Astrocyte (in vitro differentiated cells and primary cell): ENCODE measurements at regions not wholly inside any gene's neighbourhood (a gene's known extent, or its start where the extent isn't known, plus 50 kb on each side); places are given as distances from the start of the nearest gene placed in this dataset.

Experiments used
- DNase-seq: peaks from one replicate; pipeline ENCODE4 v3.0.0-alpha.2; 2010; ENCODE audit warnings: low read depth
- FAIRE-seq: peaks from 2 replicates; lab custom pipeline; 2011; peaks lifted over from hg19 to GRCh38; lab: Jason Lieb, UNC
- H2AFZ ChIP-seq: 2 replicates; pipeline ENCODE4 v1.6.0; 2012; ENCODE audit warnings: low read depth, low read length, inconsistent platforms
- H3K27ac ChIP-seq: 2 replicates; pipeline ENCODE4 v1.5.1; 2011; ENCODE audit warnings: low read depth, low read length, inconsistent platforms
- H3K27me3 ChIP-seq: 2 replicates; pipeline ENCODE4 v1.6.0; 2011; ENCODE audit warnings: low read length, inconsistent platforms; ENCODE audit not compliant: insufficient read depth
- H3K36me3 ChIP-seq: 2 replicates; pipeline ENCODE4 v1.5.1; 2011; ENCODE audit warnings: low read length, inconsistent platforms; ENCODE audit not compliant: insufficient read depth
- H3K4me1 ChIP-seq: 2 replicates; pipeline ENCODE4 v1.5.1; 2011; ENCODE audit warnings: low read length, inconsistent platforms; ENCODE audit not compliant: insufficient read depth
- H3K4me2 ChIP-seq: 2 replicates; pipeline ENCODE4 v1.6.0; 2012; ENCODE audit warnings: low read length, inconsistent platforms
- H3K4me3 ChIP-seq: 2 replicates; pipeline ENCODE4 v1.5.1; 2011; ENCODE audit warnings: low read depth, mild to moderate bottlenecking, low read length, inconsistent platforms; ENCODE audit not compliant: insufficient read depth
- H3K79me2 ChIP-seq: 2 replicates; pipeline ENCODE4 v1.6.0; 2012; ENCODE audit warnings: mild to moderate bottlenecking, low read length, inconsistent platforms; ENCODE audit not compliant: insufficient read depth
- H3K9ac ChIP-seq: 2 replicates; pipeline ENCODE4 v1.6.0; 2012; ENCODE audit warnings: mild to moderate bottlenecking, low read length, inconsistent platforms
- H3K9me3 ChIP-seq: 2 replicates; pipeline ENCODE4 v1.5.1; 2012; ENCODE audit warnings: low read depth, mild to moderate bottlenecking, low read length, inconsistent platforms; ENCODE audit not compliant: insufficient read depth
- H4K20me1 ChIP-seq: 2 replicates; pipeline ENCODE4 v1.6.0; 2012; ENCODE audit warnings: low read length, inconsistent platforms; ENCODE audit not compliant: insufficient read depth
- H3K27ac Mint-ChIP-seq: one replicate; pipeline ENCODE4 v1.8.0; 2021; ENCODE audit warnings: mild to moderate bottlenecking, mixed read lengths; ENCODE audit not compliant: unreplicated experiment
- H3K27me3 Mint-ChIP-seq: one replicate; pipeline ENCODE4 v1.8.0; 2021; ENCODE audit warnings: low read depth, mixed read lengths; ENCODE audit not compliant: unreplicated experiment
- H3K36me3 Mint-ChIP-seq: one replicate; pipeline ENCODE4 v1.8.0; 2021; ENCODE audit warnings: low read depth, mixed read lengths; ENCODE audit not compliant: unreplicated experiment
- H3K4me1 Mint-ChIP-seq: one replicate; pipeline ENCODE4 v1.8.0; 2021; ENCODE audit warnings: low read depth, mixed read lengths; ENCODE audit not compliant: unreplicated experiment
- H3K4me3 Mint-ChIP-seq: one replicate; pipeline ENCODE4 v1.8.0; 2021; ENCODE audit warnings: mild to moderate bottlenecking, moderate library complexity, mixed read lengths; ENCODE audit not compliant: unreplicated experiment
- H3K9me3 Mint-ChIP-seq: one replicate; pipeline ENCODE4 v1.8.0; 2021; ENCODE audit warnings: mild to moderate bottlenecking, mixed read lengths; ENCODE audit not compliant: unreplicated experiment
- EZH2 ChIP-seq: IDR thresholded peaks from 2 replicates; pipeline ENCODE4 v1.6.1; 2012; ENCODE audit warnings: mild to moderate bottlenecking, low read length, inconsistent platforms; ENCODE audit not compliant: insufficient read depth
- TF ChIP-seq, protein P1 (sequence below): IDR thresholded peaks from 2 replicates; pipeline ENCODE4 v1.5.1; 2011; ENCODE audit warnings: low read depth, mild to moderate bottlenecking, inconsistent platforms, low read length, moderate library complexity; ENCODE audit not compliant: insufficient read depth

DNA sequence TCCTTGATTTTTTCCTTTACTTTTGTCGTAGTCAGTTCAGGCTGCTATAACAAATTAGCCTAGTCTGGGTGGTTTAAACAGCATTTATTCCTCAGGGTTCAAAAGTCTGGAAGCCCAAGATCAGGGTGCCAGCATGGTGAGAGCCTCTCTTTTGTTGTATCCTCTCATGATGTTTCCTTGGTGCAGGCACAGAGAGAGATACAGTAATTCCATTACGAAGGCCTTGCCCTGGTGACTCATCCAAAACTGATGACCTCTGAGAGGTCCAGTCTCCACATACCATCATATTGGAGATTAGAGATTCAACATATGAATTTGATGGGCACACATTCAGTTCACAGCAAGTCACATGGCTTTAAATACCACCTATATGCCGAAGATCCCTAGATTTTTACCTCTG is 253.8 kb downstream of the CYRIA start:
- no peaks in the 10 kb centered on the region for H3K27me3 ChIP-seq
- no peaks in the 10 kb centered on the region for H3K36me3 ChIP-seq
- no peak overlapping the region for H3K4me2 ChIP-seq
- no peaks in the 10 kb centered on the region for H3K4me1 ChIP-seq
- no peak overlapping the region for H3K4me3 ChIP-seq
- Mint-ChIP-seq H3K36me3 (no peaks in the 10 kb centered on the region), H3K4me1 (peaks cover 10% of the 10 kb centered on the region), H3K27ac (no peak overlapping the region), H3K4me3 (no peak overlapping the region), H3K27me3 (no peaks in the 10 kb centered on the region), H3K9me3 (peaks cover 3% of the 10 kb centered on the region)
- no peaks in the 10 kb centered on the region for H3K79me2 ChIP-seq
- H3K9ac ChIP-seq = no peak overlapping the region
- H2AFZ ChIP-seq = no peak overlapping the region
- H3K9me3 ChIP-seq = peaks cover 3% of the 10 kb centered on the region
- TF ChIP-seq, protein P1, sequence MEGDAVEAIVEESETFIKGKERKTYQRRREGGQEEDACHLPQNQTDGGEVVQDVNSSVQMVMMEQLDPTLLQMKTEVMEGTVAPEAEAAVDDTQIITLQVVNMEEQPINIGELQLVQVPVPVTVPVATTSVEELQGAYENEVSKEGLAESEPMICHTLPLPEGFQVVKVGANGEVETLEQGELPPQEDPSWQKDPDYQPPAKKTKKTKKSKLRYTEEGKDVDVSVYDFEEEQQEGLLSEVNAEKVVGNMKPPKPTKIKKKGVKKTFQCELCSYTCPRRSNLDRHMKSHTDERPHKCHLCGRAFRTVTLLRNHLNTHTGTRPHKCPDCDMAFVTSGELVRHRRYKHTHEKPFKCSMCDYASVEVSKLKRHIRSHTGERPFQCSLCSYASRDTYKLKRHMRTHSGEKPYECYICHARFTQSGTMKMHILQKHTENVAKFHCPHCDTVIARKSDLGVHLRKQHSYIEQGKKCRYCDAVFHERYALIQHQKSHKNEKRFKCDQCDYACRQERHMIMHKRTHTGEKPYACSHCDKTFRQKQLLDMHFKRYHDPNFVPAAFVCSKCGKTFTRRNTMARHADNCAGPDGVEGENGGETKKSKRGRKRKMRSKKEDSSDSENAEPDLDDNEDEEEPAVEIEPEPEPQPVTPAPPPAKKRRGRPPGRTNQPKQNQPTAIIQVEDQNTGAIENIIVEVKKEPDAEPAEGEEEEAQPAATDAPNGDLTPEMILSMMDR = no peak
- no peak for TF ChIP-seq EZH2
- no peaks in the 10 kb centered on the region for H4K20me1 ChIP-seq
- DNase-seq = no peak
- H3K27ac ChIP-seq = no peak overlapping the region
- FAIRE-seq = no peak

DNA sequence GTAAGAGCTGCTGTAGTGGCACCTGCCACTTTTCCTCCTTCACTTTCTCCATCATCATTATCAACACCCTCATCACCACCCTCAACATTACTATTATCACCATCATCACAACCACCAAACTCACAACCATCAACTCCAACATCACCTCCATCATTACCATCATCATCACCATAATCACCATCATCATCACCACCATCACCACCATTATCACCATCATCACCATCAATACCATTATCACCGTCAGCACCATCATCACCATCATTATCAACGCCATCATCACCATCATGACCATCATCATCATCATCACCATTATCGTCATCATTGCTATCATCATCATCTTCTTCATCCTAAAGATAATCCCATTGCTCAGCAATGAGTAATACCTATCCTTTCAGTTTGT is 255.8 kb downstream of the CYRIA start:
- peaks cover 3% of the 10 kb centered on the region for H3K9me3 Mint-ChIP-seq
- no peak overlapping the region for H3K4me3 ChIP-seq
- H3K4me3 Mint-ChIP-seq = no peak overlapping the region
- no peaks in the 10 kb centered on the region for H3K27me3 ChIP-seq
- H3K9me3 ChIP-seq = peaks cover 3% of the 10 kb centered on the region
- H3K36me3 Mint-ChIP-seq = no peaks in the 10 kb centered on the region
- FAIRE-seq (no peak), DNase-seq (no peak)
- no peak overlapping the region for H3K9ac ChIP-seq
- peaks cover 10% of the 10 kb centered on the region for H3K4me1 Mint-ChIP-seq
- no peaks in the 10 kb centered on the region for H3K4me1 ChIP-seq
- TF ChIP-seq EZH2 = no peak
- TF ChIP-seq, protein P1 = no peak
- H3K27ac ChIP-seq = no peak overlapping the region
- H3K79me2 ChIP-seq = no peaks in the 10 kb centered on the region
- H3K4me2 ChIP-seq = no peak overlapping the region
- no peaks in the 10 kb centered on the region for H4K20me1 ChIP-seq
- H3K27me3 Mint-ChIP-seq = peaks cover 3% of the 10 kb centered on the region
- no peaks in the 10 kb centered on the region for H3K36me3 ChIP-seq
- no peak overlapping the region for H3K27ac Mint-ChIP-seq
- no peak overlapping the region for H2AFZ ChIP-seq

DNA sequence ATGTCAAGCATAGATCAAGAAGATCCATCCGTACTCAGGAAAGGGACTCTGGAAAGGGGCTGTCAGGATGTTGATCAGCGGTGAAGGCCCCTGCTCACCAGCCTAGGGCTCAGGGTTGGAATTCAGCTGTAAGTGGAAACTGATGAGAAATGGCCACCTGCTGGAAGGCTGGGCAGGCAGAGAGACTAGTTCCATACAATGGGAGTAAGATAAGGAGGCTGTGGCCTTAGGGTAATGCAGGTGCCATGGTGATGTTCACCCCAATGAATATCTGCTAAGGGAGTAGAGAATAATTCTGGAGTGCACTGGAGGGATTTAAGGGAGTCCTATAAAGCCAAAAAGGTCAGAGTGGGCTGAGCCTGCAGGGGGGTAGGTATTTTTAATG is 256.6 kb downstream of the CYRIA start:
- TF ChIP-seq EZH2 = no peak
- TF ChIP-seq, protein P1 = no peak
- Histone ChIP-seq H3K4me1 (no peaks in the 10 kb centered on the region), H2AFZ (no peak overlapping the region), H3K36me3 (no peaks in the 10 kb centered on the region), H3K27me3 (no peaks in the 10 kb centered on the region), H3K27ac (no peak overlapping the region), H3K4me3 (no peak overlapping the region), H3K9me3 (peaks cover 3% of the 10 kb centered on the region), H3K4me2 (no peak overlapping the region), H3K79me2 (no peaks in the 10 kb centered on the region), H3K9ac (no peak overlapping the region), H4K20me1 (no peaks in the 10 kb centered on the region)
- Mint-ChIP-seq H3K4me3 (no peak overlapping the region), H3K27ac (peak overlapping the region; percentile 22), H3K36me3 (no peaks in the 10 kb centered on the region), H3K4me1 (peaks cover 10% of the 10 kb centered on the region), H3K9me3 (peaks cover 3% of the 10 kb centered on the region), H3K27me3 (peaks cover 10% of the 10 kb centered on the region)
- DNase-seq (no peak), FAIRE-seq (no peak)
